ENCODE measurements at regions not wholly inside any gene's neighbourhood (a gene's known extent, or its start where the extent isn't known, plus 50 kb on each side); places are given as distances from the start of the nearest gene placed in this dataset.
A peak's percentile ranks its signal among the peaks of the same experiment; 100 is the strongest.

DNA sequence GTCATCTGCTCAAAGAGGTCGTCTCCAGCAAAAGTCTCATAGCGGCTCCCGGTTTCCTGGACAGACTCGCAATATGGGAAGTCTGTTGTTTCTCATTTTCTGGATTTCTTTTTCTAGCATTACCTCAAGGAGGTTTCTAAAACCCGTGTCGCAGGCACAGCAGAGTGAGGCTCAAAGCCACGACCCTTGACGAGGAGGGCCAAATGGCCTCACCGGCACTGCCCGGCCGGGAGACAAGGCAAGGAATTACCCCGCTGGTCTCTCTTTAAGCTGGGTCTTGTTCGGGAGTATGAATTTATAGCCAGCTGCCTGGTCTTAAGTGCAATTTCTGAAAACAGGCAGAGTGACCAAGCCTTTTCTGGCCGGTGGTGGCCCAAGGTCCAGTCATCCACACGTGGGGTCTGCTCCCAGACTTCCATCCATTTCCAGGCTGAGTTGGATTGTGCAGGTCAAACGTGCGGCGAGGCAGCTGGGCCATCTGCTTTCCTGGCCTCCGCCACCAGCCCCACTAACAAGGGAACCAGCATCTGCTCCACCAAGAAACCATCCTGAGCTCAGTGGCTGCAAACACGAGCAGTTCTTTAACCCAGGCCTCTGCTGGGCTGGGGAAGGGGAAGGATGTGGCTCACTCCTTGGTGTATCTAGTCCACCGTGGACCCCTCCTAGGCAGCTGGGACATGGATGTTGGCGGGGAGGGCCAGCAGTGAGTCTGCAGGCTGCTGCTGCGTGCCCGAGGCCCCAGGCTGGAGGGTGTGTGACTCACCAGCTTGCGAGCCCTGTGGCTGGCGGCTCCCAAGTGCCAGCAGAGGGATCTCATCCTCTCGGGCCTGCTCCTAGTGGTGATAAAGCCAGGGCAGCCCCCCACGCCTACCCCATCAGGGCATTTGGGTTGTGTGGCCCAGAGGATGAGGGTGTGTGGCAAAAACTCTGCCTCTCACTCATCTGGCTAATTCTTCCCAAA, 55.6 kb upstream of the COL5A1 start:
- H3K4me3 ChIP-seq (ENCODE audit: control insufficient read depth, low read depth, low read length): no peak overlapping the region
- peak; percentile 49 for DNase-seq (ENCODE audit: low read depth)
- TF ChIP-seq, protein P1, sequence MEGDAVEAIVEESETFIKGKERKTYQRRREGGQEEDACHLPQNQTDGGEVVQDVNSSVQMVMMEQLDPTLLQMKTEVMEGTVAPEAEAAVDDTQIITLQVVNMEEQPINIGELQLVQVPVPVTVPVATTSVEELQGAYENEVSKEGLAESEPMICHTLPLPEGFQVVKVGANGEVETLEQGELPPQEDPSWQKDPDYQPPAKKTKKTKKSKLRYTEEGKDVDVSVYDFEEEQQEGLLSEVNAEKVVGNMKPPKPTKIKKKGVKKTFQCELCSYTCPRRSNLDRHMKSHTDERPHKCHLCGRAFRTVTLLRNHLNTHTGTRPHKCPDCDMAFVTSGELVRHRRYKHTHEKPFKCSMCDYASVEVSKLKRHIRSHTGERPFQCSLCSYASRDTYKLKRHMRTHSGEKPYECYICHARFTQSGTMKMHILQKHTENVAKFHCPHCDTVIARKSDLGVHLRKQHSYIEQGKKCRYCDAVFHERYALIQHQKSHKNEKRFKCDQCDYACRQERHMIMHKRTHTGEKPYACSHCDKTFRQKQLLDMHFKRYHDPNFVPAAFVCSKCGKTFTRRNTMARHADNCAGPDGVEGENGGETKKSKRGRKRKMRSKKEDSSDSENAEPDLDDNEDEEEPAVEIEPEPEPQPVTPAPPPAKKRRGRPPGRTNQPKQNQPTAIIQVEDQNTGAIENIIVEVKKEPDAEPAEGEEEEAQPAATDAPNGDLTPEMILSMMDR (conservative IDR thresholded peaks at IDR 0.05; ENCODE audit: control insufficient read depth, insufficient read depth, low read depth, low read length): no peak

DNA sequence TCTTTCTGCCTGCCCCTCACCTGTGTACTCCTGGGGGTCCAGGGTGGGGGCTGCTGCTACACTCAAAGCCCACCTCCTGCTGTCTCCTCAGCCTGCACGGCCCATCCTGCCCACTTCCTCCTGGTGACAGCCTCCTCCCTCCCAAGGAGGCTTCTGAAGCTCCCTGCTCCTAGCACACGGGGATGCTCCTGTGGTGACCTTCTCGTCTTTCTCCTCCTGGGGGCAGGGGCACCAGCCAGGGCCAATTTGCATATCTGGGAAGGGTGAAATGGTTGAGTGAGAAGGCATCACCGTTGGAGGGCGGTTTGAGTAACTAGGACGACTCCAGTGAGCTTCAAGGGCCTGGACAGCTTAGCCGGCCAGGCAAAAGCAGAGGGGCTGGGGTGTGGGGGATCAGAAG, 51.9 kb upstream of the COL5A1 start:
- H3K4me3 ChIP-seq (ENCODE audit: control insufficient read depth, low read depth, low read length): no peak overlapping the region
- no peak for DNase-seq (ENCODE audit: low read depth)
- TF ChIP-seq, protein P1 (conservative IDR thresholded peaks at IDR 0.05; ENCODE audit: control insufficient read depth, insufficient read depth, low read depth, low read length): no peak

GRCh38 chr9:134590240-134591081, 51.1 kb upstream of the COL5A1 start:
- peak; percentile 42 for DNase-seq (ENCODE audit: low read depth)
- TF ChIP-seq, protein P1 (conservative IDR thresholded peaks at IDR 0.05; ENCODE audit: control insufficient read depth, insufficient read depth, low read depth, low read length): no peak
- H3K4me3 ChIP-seq (ENCODE audit: control insufficient read depth, low read depth, low read length): no peak overlapping the region

GRCh38 chr9:134591082-134591571, 50.5 kb upstream of the COL5A1 start:
- DNase-seq (ENCODE audit: low read depth): no peak
- H3K4me3 ChIP-seq (ENCODE audit: control insufficient read depth, low read depth, low read length): no peak overlapping the region
- TF ChIP-seq, protein P1 (conservative IDR thresholded peaks at IDR 0.05; ENCODE audit: control insufficient read depth, insufficient read depth, low read depth, low read length): no peak

- TF ChIP-seq, protein P1 (conservative IDR thresholded peaks at IDR 0.05; ENCODE audit: control insufficient read depth, insufficient read depth, low read depth, low read length): no peak
- H3K4me3 ChIP-seq (ENCODE audit: control insufficient read depth, low read depth, low read length): no peak overlapping the region
- peak; percentile 76 for DNase-seq (ENCODE audit: low read depth)
Observed at GRCh38 chr9:134591573-134591981, 50.0 kb upstream of the COL5A1 start.

Data from fibroblast of mammary gland (primary cell).